NCI-H2171 (cell line): ENCODE measurements at regions not wholly inside any gene's neighbourhood (a gene's known extent, or its start where the extent isn't known, plus 50 kb on each side); places are given as distances from the start of the nearest gene placed in this dataset.
"Not testable (repeated sequence)": the region's sequence is repeated elsewhere in the genome, so short reads cannot be mapped to it uniquely, and the experiment has no call there.

Source experiments
- DNase-seq: peaks from one replicate; lab custom pipeline; 2025; lab: John Stamatoyannopoulos, UW

- DNase-seq = no peak
Observed at GRCh38 chr2:7849531-7849930, 832.3 kb upstream of the ID2 start.

- DNase-seq = no peak
Observed at GRCh38 chr2:7852546-7852945, 829.3 kb upstream of the ID2 start.

GRCh38 chr2:7857904-7858303 lies 824.0 kb upstream of the ID2 start:
- no peak for DNase-seq

- DNase-seq = no peak
Observed at GRCh38 chr2:7858624-7859023, 823.2 kb upstream of the ID2 start.

GRCh38 chr2:7860693-7861092 lies 821.2 kb upstream of the ID2 start:
- peak; percentile 4 for DNase-seq

- DNase-seq = no peak
Observed at GRCh38 chr2:7861910-7862702, 819.8 kb upstream of the ID2 start.

- no peak for DNase-seq
Observed at GRCh38 chr2:7866104-7866503, 815.8 kb upstream of the ID2 start.

- no peak for DNase-seq
Observed at GRCh38 chr2:7866825-7867224, 815.0 kb upstream of the ID2 start.

- DNase-seq = no peak
Observed at GRCh38 chr2:7867867-7868266, 814.0 kb upstream of the ID2 start.

GRCh38 chr2:7868836-7869235 lies 813.0 kb upstream of the ID2 start:
- DNase-seq = no peak

- not testable (repeated sequence) for DNase-seq
Observed at GRCh38 chr2:7876445-7876844, 805.4 kb upstream of the ID2 start.

GRCh38 chr2:7878266-7878665 lies 803.6 kb upstream of the ID2 start:
- DNase-seq = not testable (repeated sequence)

- no peak for DNase-seq
Observed at GRCh38 chr2:7878786-7879482, 802.9 kb upstream of the ID2 start.

GRCh38 chr2:7879483-7879835 lies 802.4 kb upstream of the ID2 start:
- DNase-seq = no peak

GRCh38 chr2:7880126-7880525 lies 801.7 kb upstream of the ID2 start:
- DNase-seq = no peak

- no peak for DNase-seq
Observed at GRCh38 chr2:7880566-7880965, 801.3 kb upstream of the ID2 start.

GRCh38 chr2:7881063-7881462 lies 800.8 kb upstream of the ID2 start:
- no peak for DNase-seq

GRCh38 chr2:7881466-7881865 lies 800.4 kb upstream of the ID2 start:
- no peak for DNase-seq

- no peak for DNase-seq
Observed at GRCh38 chr2:7882296-7882695, 799.6 kb upstream of the ID2 start.

- no peak for DNase-seq
Observed at GRCh38 chr2:7884338-7884737, 797.5 kb upstream of the ID2 start.

GRCh38 chr2:7886666-7887065 lies 795.2 kb upstream of the ID2 start:
- DNase-seq = no peak

GRCh38 chr2:7887441-7887840 lies 794.4 kb upstream of the ID2 start:
- no peak for DNase-seq

GRCh38 chr2:7888876-7889275 lies 793.0 kb upstream of the ID2 start:
- DNase-seq = no peak

- no peak for DNase-seq
Observed at GRCh38 chr2:7891312-7891711, 790.5 kb upstream of the ID2 start.
